ENCODE measurements at regions not wholly inside any gene's neighbourhood (a gene's known extent, or its start where the extent isn't known, plus 50 kb on each side); places are given as distances from the start of the nearest gene placed in this dataset.
A peak's percentile ranks its signal among the peaks of the same experiment; 100 is the strongest.
"Not testable (repeated sequence)": the region's sequence is repeated elsewhere in the genome, so short reads cannot be mapped to it uniquely, and the experiment has no call there.

- H3K4me3 ChIP-seq (ENCODE audit: low read depth, low read length): no peak overlapping the region
- H3K27me3 ChIP-seq (ENCODE audit: control insufficient read depth, insufficient read depth, low read length): no peaks in the 10 kb centered on the region
- no peaks in the 10 kb centered on the region for H3K4me1 ChIP-seq (ENCODE audit: control insufficient read depth, insufficient read depth, low read length)
- no peak for DNase-seq (ENCODE audit: low read depth in 4 of 6, low spot score in 6 of 6)
- no peaks in the 10 kb centered on the region for H3K36me3 ChIP-seq (ENCODE audit: control insufficient read depth, insufficient read depth, low read length)
- no peaks in the 10 kb centered on the region for H3K9me3 ChIP-seq (ENCODE audit: control insufficient read depth, insufficient read depth, low read length)
- WGBS (ENCODE audit: insufficient coverage): 46% methylated on average over 3 of the region's 5 CpGs
- no peak overlapping the region for H3K27ac ChIP-seq (ENCODE audit: low read depth, low read length)
These were observed 223.2 kb downstream of the FAM47A start for GRCh38 chrX:33908898-33909297.

DNA sequence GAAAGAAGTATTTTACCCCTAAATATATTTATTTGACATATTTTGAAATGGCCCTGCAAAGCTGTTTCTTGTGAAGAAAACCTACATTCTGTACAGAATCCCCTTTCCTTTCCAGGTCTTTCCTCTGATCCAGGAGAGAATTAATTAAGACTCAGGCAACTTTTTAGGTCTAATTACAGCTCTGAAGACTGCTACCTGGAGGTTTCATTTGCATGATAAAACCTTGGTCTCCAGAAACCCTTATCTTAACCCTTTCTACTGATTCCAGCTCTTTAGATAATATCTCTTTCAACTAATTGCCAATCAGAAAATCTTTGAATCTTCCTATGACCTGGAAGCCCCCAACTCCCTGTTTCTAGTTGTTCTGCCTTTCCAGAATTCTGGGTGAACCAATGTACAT, 224.0 kb downstream of the FAM47A start:
- Histone ChIP-seq H3K4me1 (ENCODE audit: control insufficient read depth, insufficient read depth, low read length) (no peaks in the 10 kb centered on the region), H3K4me3 (ENCODE audit: low read depth, low read length) (no peak overlapping the region), H3K27me3 (ENCODE audit: control insufficient read depth, insufficient read depth, low read length) (no peaks in the 10 kb centered on the region), H3K9me3 (ENCODE audit: control insufficient read depth, insufficient read depth, low read length) (no peaks in the 10 kb centered on the region), H3K27ac (ENCODE audit: low read depth, low read length) (no peak overlapping the region), H3K36me3 (ENCODE audit: control insufficient read depth, insufficient read depth, low read length) (no peaks in the 10 kb centered on the region)
- no peak for DNase-seq (ENCODE audit: low read depth in 4 of 6, low spot score in 6 of 6)

GRCh38 chrX:33906971-33907370, 225.1 kb downstream of the FAM47A start:
- H3K4me1 ChIP-seq (ENCODE audit: control insufficient read depth, insufficient read depth, low read length): no peaks in the 10 kb centered on the region
- no peak overlapping the region for H3K27ac ChIP-seq (ENCODE audit: low read depth, low read length)
- DNase-seq (ENCODE audit: low read depth in 4 of 6, low spot score in 6 of 6): no peak
- H3K9me3 ChIP-seq (ENCODE audit: control insufficient read depth, insufficient read depth, low read length): no peaks in the 10 kb centered on the region
- H3K36me3 ChIP-seq (ENCODE audit: control insufficient read depth, insufficient read depth, low read length): no peaks in the 10 kb centered on the region
- 67% methylated on average over 1 of the region's 2 CpGs for WGBS (ENCODE audit: insufficient coverage)
- no peak overlapping the region for H3K4me3 ChIP-seq (ENCODE audit: low read depth, low read length)
- H3K27me3 ChIP-seq (ENCODE audit: control insufficient read depth, insufficient read depth, low read length): no peaks in the 10 kb centered on the region

DNA sequence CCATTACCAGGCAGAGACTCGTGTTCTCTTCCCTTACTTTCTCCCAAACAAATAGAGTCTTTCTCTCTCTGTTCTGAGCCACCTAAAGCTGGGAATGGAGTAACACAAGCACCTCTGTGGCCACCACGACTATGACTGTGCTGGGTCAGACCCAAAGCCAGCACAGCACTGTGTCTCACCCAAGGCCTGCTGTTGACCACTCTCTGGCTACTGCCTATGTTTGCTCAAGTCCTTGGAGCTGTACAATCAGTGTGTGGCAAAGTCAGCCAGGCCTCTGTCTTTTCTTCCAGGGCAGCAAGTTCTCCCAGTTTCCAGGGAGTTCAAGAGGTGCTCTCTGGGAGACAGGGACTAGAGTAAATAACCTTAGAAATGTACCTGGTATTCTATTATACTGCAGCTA, 239.4 kb downstream of the FAM47A start:
- Histone ChIP-seq H3K27ac (ENCODE audit: low read depth, low read length) (no peak overlapping the region), H3K27me3 (ENCODE audit: control insufficient read depth, insufficient read depth, low read length) (no peaks in the 10 kb centered on the region), H3K4me3 (ENCODE audit: low read depth, low read length) (no peak overlapping the region), H3K36me3 (ENCODE audit: control insufficient read depth, insufficient read depth, low read length) (no peaks in the 10 kb centered on the region), H3K9me3 (ENCODE audit: control insufficient read depth, insufficient read depth, low read length) (no peaks in the 10 kb centered on the region), H3K4me1 (ENCODE audit: control insufficient read depth, insufficient read depth, low read length) (no peaks in the 10 kb centered on the region)
- DNase-seq (ENCODE audit: low read depth in 4 of 6, low spot score in 6 of 6): no peak
- WGBS (ENCODE audit: insufficient coverage): 56% methylated on average over 2 of the region's 2 CpGs

GRCh38 chrX:33855251-33855650, 276.9 kb downstream of the FAM47A start:
- no peaks in the 10 kb centered on the region for H3K9me3 ChIP-seq (ENCODE audit: control insufficient read depth, insufficient read depth, low read length)
- H3K27me3 ChIP-seq (ENCODE audit: control insufficient read depth, insufficient read depth, low read length): no peaks in the 10 kb centered on the region
- no peak for DNase-seq (ENCODE audit: low read depth in 4 of 6, low spot score in 6 of 6)
- H3K36me3 ChIP-seq (ENCODE audit: control insufficient read depth, insufficient read depth, low read length): no peaks in the 10 kb centered on the region
- H3K4me3 ChIP-seq (ENCODE audit: low read depth, low read length): no peak overlapping the region
- H3K27ac ChIP-seq (ENCODE audit: low read depth, low read length): no peak overlapping the region
- H3K4me1 ChIP-seq (ENCODE audit: control insufficient read depth, insufficient read depth, low read length): no peaks in the 10 kb centered on the region

GRCh38 chrX:33852146-33852545, 280.0 kb downstream of the FAM47A start:
- not testable (repeated sequence) for H3K9me3 ChIP-seq (ENCODE audit: control insufficient read depth, insufficient read depth, low read length); H3K4me3 ChIP-seq (ENCODE audit: low read depth, low read length); H3K27ac ChIP-seq (ENCODE audit: low read depth, low read length); H3K4me1 ChIP-seq (ENCODE audit: control insufficient read depth, insufficient read depth, low read length); DNase-seq (ENCODE audit: low read depth in 4 of 6, low spot score in 6 of 6); H3K27me3 ChIP-seq (ENCODE audit: control insufficient read depth, insufficient read depth, low read length); H3K36me3 ChIP-seq (ENCODE audit: control insufficient read depth, insufficient read depth, low read length)
- no CpG with 5 or more reads among the region's 4 CpGs for WGBS (ENCODE audit: insufficient coverage)

- peaks cover 3% of the 10 kb centered on the region for H3K9me3 ChIP-seq (ENCODE audit: control insufficient read depth, insufficient read depth, low read length)
- DNase-seq (ENCODE audit: low read depth in 4 of 6, low spot score in 6 of 6): peak in 4 of 6 donors; percentile 2 to 60 (median 27)
- no CpG with 5 or more reads among the region's 1 CpG for WGBS (ENCODE audit: insufficient coverage)
- H3K27me3 ChIP-seq (ENCODE audit: control insufficient read depth, insufficient read depth, low read length): no peaks in the 10 kb centered on the region
- H3K4me1 ChIP-seq (ENCODE audit: control insufficient read depth, insufficient read depth, low read length): no peaks in the 10 kb centered on the region
- no peaks in the 10 kb centered on the region for H3K36me3 ChIP-seq (ENCODE audit: control insufficient read depth, insufficient read depth, low read length)
- H3K27ac ChIP-seq (ENCODE audit: low read depth, low read length): no peak overlapping the region
- no peak overlapping the region for H3K4me3 ChIP-seq (ENCODE audit: low read depth, low read length)
These were observed 291.9 kb downstream of the FAM47A start for GRCh38 chrX:33840176-33840575.

DNA sequence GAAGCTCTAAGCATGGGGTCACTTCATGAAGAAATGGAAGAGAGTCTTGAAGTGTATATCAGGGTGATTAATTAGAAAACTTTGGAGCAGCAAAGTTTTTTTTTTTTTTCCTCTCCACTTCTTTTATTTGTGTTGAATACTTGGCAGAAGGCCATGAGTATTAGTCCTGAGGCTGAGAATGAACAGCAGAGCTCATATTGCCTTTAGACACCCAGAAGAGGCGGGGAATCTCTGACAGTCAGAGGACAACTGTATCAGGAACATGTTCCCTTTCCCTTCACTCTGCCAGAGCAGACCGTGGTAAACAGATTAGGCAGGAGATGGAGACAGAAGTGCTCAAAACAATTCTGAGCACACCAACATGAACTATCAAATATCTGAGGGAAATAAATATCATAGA, 300.9 kb downstream of the FAM47A start:
- H3K4me3 ChIP-seq (ENCODE audit: low read depth, low read length): no peak overlapping the region
- no CpG with 5 or more reads among the region's 2 CpGs for WGBS (ENCODE audit: insufficient coverage)
- no peaks in the 10 kb centered on the region for H3K4me1 ChIP-seq (ENCODE audit: control insufficient read depth, insufficient read depth, low read length)
- no peaks in the 10 kb centered on the region for H3K36me3 ChIP-seq (ENCODE audit: control insufficient read depth, insufficient read depth, low read length)
- no peaks in the 10 kb centered on the region for H3K9me3 ChIP-seq (ENCODE audit: control insufficient read depth, insufficient read depth, low read length)
- no peak overlapping the region for H3K27ac ChIP-seq (ENCODE audit: low read depth, low read length)
- DNase-seq (ENCODE audit: low read depth in 4 of 6, low spot score in 6 of 6): no peak
- H3K27me3 ChIP-seq (ENCODE audit: control insufficient read depth, insufficient read depth, low read length): no peaks in the 10 kb centered on the region

- 87% methylated on average over 7 of the region's 7 CpGs for WGBS (ENCODE audit: insufficient coverage)
- Histone ChIP-seq H3K27me3 (ENCODE audit: control insufficient read depth, insufficient read depth, low read length) (peaks cover 3% of the 10 kb centered on the region), H3K4me1 (ENCODE audit: control insufficient read depth, insufficient read depth, low read length) (no peaks in the 10 kb centered on the region), H3K36me3 (ENCODE audit: control insufficient read depth, insufficient read depth, low read length) (no peaks in the 10 kb centered on the region), H3K27ac (ENCODE audit: low read depth, low read length) (no peak overlapping the region), H3K4me3 (ENCODE audit: low read depth, low read length) (no peak overlapping the region), H3K9me3 (ENCODE audit: control insufficient read depth, insufficient read depth, low read length) (no peaks in the 10 kb centered on the region)
- no peak for DNase-seq (ENCODE audit: low read depth in 4 of 6, low spot score in 6 of 6)
These were observed 314.8 kb downstream of the FAM47A start for GRCh38 chrX:33817266-33817665.

DNA sequence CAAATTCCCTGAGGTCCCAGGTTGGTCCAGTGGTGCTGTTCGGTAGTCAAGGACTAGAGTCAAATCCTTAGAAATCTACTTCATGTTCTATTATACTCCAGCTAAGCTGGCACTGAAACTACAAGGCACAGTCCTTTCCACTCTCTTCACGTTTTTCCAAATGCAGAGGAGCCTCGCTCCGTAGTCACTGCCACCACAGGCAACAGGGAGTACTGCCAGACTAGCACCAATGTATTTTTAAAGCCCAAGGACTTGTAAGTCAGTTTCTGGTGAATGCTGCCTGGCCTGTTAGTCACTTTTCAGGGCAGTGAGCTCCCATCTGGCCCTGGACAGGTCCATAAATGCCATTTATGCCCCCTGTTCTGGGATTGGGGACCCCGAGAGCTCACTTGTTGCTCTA, 323.5 kb downstream of the FAM47A start:
- WGBS (ENCODE audit: insufficient coverage): 71% methylated on average over 5 of the region's 5 CpGs
- no peak overlapping the region for H3K4me3 ChIP-seq (ENCODE audit: low read depth, low read length)
- no peaks in the 10 kb centered on the region for H3K4me1 ChIP-seq (ENCODE audit: control insufficient read depth, insufficient read depth, low read length)
- H3K27ac ChIP-seq (ENCODE audit: low read depth, low read length): no peak overlapping the region
- H3K9me3 ChIP-seq (ENCODE audit: control insufficient read depth, insufficient read depth, low read length): no peaks in the 10 kb centered on the region
- no peak for DNase-seq (ENCODE audit: low read depth in 4 of 6, low spot score in 6 of 6)
- H3K36me3 ChIP-seq (ENCODE audit: control insufficient read depth, insufficient read depth, low read length): no peaks in the 10 kb centered on the region
- no peaks in the 10 kb centered on the region for H3K27me3 ChIP-seq (ENCODE audit: control insufficient read depth, insufficient read depth, low read length)

DNA sequence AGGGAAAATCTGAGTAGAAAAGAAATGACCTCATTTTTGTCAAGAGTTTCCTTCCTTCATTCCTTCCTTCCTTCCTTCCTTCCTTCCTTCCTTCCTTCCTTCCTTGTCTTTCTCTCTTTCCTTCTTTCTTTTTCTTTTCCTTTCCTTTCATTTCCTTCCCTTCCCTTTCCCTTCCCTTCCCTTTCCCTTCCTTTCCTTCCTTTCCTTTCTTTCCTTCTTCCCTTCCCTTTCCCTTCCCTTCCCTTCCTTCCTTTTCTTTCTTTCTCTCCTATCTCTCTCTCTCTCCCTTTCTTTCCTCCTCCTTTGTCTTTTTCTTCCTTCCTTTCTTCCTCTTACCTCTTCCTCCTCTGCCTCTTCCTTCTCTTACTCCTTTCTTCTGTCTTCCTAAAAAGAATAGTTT, 347.6 kb downstream of the FAM47A start:
- Histone ChIP-seq H3K36me3 (ENCODE audit: control insufficient read depth, insufficient read depth, low read length) (no peaks in the 10 kb centered on the region), H3K27me3 (ENCODE audit: control insufficient read depth, insufficient read depth, low read length) (no peaks in the 10 kb centered on the region), H3K4me1 (ENCODE audit: control insufficient read depth, insufficient read depth, low read length) (no peaks in the 10 kb centered on the region), H3K4me3 (ENCODE audit: low read depth, low read length) (no peak overlapping the region), H3K27ac (ENCODE audit: low read depth, low read length) (no peak overlapping the region), H3K9me3 (ENCODE audit: control insufficient read depth, insufficient read depth, low read length) (no peaks in the 10 kb centered on the region)
- DNase-seq (ENCODE audit: low read depth in 4 of 6, low spot score in 6 of 6): no peak
